HG02981 (cell line): ENCODE measurements at regions not wholly inside any gene's neighbourhood (a gene's known extent, or its start where the extent isn't known, plus 50 kb on each side); places are given as distances from the start of the nearest gene placed in this dataset.

Source experiments
- ATAC-seq: cut with Tn5 transposase; IDR thresholded peaks from one replicate; pipeline ENCODE4 v1.9.1; 2021; ENCODE audit warnings: mild to moderate bottlenecking, moderate library complexity; ENCODE audit not compliant: unreplicated experiment

DNA sequence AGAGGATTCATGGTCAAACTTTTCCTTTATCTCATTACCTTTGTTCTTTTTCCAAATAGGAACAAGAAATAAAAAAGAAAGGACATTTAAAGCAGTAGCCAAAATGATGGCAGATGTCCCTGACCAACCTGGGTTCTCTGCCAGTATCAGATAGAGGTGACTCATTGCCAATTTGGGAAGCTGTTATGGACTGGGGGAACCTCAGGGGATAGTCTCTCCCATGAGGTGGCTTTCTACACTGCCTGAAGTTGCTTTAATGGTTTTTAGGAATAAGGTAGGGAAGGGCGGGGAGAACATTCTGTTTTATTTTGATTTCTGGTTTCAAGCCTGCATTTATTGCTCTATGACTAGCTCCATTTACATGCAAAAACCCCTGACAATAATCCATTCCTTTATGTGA is 457.9 kb upstream of the TPK1 start:
- no peak for ATAC-seq

DNA sequence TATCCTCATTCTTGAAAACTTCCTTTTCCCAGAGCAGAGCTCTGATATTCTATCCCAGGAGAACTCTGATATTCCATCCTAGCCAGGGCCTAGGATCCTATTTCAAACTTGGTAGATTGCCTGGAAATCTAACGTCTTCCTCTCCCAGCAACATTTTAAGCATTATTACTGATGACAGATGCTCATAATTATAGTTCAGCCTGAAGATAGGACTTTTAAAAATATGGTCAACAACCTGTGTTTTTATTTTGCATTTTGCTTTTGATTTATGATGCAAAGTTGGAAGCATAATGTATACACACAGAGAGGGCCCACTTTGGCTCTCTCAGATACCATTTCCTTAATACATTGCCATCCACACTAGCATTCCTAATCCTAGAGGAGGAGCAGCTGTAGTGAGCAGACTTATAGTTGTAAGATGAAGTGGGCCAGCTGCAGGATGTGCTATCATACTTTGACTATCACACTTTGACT is 457.4 kb upstream of the TPK1 start:
- no peak for ATAC-seq

DNA sequence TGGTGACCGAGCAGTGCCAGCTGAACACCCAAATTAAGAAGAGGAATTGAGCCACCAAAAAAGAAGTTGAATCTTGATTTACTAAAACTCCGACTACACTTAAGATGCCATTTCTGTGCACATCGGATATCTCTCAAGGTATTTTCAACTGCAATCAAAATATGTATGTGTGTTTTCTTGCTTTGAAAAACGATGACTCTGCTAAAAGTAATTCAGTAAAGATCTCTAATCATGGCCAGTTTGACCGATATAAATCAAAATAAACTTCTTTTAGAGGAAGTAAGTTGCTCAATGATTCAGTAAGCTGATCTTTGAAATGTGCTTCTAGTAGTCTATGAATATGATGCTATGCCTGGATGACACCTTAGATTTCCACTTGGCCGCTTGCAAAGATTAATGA is 453.5 kb upstream of the TPK1 start:
- no peak for ATAC-seq

DNA sequence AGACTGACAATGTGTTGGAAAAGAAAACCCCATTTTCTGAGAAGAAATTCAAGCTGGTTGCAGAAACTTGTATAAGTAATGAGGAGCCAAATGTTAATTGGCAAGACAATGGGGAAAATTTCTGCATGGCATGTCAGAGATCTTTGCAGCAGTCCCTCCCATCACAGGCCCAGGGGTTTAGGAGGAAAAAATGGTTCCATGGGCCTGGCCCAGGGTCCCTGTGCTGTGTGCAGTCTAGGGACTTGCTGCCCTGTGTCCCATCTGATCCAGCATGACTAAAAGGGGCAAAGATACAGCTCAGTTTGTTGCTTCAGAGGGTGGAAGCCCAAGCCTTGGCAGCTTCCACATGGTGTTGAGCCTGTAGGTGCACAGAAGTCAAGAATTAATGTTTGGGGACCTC is 440.3 kb upstream of the TPK1 start:
- ATAC-seq = no peak

DNA sequence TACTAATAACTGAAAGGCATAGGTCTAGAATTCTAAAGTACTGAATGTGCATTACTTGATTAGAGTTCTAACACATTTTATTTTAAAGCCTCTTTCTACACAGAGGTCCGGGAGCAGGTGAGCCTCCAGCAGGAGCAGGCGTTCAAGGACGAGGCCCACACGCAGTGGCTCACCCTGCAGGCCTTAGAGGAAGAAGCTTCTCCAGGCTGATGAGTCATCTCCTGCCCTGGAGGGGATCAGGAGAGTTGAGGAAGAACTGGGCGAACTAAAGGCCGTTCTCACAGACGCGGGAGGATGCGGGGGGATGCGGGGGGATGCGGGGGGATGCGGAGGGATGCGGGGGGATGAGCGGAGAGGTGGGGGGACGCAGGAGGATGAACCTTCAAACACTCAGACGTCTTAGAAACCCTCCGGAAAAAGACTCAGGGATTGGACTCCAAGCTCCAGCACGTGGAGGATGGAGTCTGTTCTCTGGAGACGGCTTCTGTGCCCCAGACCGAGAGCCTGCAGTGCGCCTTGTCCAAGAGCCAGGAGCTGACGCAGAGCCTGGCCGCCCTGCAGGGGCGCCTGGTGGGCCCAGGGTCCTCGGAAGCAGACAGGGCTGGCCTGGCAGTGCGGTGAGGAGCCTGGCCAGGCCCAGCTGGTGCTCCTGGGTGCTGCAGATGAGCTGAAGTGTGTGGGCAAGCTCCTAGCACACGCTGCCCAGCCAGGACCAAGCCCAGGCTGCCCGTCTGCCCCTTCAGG is 433.7 kb upstream of the TPK1 start:
- ATAC-seq = no peak

DNA sequence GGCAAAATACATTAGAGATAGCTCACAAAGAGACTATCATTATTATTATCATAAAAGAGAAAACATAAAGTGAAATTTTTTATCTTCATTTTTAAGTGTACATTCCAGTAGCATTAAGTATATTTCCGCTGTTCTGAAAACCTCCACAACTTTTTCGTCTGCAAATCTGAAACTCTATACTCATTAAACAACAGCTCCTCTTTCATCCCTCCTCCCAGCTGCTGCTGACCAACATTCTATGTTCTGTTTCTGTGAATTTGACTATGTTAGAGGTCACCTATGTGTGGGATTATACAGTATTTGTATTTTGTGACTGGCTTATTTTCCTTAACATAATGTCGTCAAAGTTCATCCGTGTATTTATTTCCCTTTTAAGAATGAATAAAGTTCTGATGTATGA is 429.3 kb upstream of the TPK1 start:
- ATAC-seq = no peak

DNA sequence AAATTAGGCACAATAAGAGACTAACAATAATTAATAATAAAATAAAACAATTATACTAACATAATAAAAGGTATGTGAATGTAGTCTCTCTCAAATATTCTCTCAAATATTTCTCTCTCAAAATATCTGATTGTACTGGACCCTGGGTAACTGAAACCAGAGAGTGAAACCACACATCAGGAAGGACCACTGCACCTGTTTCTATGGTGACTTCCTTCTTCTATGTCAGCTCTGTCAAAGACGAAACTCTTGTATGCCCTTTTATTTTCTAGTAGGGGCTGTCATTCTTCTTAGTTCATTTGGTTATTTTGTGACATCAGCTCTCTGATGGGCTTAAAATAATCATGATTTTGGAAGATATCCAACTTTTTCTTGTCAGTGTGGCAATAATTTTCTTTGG is 428.0 kb upstream of the TPK1 start:
- ATAC-seq = peak; percentile 81

DNA sequence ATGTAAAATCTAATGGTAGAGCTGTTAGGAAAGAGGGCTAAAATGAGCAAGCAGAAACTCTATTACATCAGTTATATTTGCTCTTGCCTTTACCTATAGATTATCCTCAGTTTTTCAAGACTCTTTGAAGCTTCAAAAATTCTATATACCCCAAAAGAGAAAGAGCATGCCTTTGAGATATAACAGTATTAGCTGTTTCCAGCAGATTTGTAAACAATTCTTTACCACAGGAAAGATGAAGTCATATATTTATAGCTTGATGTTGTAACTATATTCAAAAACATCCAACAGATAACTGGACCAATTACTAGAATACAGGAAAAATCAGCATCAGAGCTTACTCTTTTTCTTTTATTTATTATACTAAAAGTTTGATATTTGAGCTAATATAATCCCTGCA is 416.2 kb upstream of the TPK1 start:
- ATAC-seq = no peak

DNA sequence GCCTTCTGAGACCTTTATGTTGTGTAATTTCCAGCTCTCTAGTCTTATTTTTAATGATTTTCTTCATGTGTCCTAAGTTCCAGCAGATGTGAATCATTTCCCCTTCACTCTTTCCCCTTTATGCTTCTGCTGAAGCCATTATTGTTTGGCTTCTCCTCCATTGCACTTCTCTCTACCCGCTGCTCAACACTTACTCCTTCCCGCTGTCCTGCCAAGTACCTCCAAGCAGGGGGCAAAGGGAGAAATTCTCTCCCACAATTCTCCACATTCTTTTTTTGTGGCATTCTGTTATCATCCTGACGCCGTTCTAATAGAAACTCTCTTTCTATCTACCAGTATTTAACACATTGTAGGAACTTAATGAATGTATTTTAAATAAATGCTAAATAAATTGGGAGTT is 388.9 kb upstream of the TPK1 start:
- ATAC-seq = no peak

DNA sequence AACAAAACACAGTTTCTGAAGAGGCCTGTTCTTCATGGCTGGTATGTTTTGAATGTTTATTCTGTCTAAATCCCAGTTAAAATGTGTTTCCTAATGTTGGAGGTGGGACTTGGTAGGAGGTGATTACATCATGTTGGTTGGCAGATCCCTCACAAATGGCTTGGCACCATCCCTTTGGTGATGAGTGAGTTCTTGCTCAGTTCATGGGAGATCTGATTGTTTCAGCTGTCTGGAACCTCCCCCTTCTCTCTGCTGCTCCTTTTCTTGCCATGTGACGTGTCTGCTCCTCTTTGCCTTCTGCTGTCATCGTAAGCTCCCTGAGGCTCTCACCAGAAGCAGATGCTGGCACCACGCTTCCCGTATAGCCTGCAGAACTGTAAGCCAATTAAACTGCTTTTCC is 383.6 kb upstream of the TPK1 start:
- ATAC-seq = no peak

DNA sequence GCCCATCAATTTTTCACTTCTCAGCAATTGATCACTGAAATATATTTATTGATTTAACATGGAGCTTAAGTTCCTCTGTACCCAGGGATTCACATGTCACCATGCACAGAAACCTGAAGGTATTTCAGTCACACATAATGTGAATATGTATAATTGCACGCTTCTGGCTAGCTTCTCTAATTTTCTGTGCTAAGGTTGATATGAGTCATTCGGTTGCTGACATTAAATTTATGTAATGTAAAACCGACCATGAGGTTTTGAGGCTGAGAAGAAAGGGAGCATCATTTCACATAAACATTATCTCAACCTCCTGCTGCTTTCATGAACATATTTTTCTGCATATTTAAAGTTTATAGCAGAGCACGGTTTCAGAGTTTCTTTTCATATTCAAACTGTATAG is 381.0 kb upstream of the TPK1 start:
- ATAC-seq = no peak

DNA sequence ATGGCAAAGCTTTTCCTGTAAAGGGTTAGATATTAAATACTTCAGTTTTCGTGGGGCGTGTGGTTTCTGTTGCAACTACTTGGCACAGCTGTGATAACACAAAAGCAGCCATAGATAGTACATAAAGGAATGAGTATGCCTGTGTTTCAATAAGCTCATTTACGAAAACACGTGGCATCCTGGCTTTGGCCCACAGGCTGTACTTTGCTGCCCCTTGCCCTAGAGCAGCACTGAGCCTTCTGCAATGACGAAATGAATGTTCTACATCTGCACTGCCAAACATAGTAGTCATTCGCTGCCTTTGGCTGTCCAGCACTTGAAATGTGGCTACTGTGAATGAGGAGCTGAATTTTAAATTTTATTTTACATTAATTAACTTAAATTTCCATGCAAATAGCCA is 376.2 kb upstream of the TPK1 start:
- ATAC-seq = no peak

DNA sequence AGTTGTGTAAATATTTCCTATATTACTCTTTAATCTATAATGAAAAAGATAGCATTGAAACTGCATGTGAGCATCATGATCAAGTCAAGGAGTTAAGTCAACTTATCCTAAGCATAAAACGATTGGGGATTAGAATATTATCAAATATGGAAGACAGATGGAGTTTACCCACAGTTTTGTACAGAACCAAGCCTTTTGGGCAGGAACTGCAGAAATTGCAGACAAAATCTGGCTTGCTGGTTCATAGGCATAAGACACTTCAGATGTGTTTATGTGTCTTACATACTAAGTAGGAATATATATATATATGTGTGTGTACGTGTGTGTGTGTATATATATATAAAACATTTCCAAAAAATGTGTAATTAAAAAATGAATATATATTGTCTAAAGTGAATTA is 375.4 kb upstream of the TPK1 start:
- ATAC-seq = no peak

DNA sequence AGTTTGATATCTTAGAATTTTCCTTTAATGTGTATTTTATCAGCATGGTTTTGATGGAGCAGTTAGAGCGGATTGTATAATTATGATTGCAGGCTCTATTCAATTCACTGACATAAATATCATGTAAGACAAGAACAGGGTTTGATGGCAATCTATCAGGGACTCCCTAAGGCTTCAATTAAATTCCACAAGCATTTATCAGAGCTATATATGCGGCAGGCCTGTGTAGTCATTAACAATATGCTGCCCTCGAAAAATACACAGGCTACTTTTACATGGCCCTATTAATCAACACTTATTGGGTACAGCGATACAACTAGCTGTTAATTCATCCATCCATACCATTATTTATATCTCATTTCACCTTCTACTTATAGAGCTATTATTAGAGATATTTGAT is 358.1 kb upstream of the TPK1 start:
- ATAC-seq = no peak

DNA sequence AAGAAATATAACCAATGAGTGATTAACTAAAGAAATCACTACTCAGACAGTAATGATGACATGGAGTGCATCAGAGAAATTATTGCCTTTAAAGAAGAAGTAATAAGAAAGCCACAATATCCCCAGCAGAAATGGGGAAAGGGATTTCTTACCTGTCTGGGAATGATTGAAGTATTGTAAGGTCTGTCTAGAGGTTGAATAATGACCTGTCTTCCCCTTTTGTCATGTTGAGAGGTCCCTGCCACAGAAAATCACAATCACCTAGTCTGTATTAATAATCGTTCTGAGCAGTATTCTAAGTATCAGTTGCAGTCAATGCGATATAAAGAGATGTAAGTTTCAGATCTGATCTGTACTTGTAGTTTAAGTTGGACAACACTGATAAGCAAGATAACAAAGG is 349.1 kb upstream of the TPK1 start:
- no peak for ATAC-seq

DNA sequence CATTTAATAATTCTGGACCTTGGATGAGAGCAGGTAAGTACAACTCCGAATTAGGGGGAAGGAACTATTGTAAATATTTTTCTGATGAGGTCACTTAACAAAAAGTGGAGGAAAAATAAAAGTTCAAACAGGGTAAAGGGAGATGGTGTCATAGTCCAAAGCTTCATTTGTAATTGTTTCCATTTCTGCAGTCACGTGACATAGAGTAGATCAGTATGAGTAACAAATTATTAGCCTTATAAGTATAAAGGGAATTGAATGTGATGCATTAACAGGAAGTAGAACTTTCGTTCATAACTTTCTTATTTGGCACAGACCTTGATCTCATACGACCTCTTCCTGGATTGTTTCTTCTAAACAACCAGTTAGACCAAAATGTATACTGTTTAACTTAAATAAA is 347.2 kb upstream of the TPK1 start:
- ATAC-seq = no peak

DNA sequence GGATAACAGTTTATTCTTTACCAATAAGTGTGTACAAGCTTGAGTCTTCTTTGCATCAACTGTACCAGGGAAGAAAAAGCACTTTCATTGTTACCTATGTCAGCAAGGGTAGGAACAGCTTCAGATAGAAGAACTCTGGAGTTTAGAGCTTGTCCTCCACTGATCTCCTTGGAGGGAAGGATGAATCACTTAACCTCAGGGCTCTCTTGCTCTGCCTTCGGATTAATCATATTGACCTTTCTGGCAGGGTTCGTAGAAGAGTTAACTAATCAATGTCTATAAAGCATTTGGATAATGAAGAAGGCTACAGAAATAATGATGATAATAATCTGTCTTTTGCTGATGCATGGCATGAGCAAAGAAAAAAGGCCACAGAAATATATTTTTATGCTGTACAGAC is 339.5 kb upstream of the TPK1 start:
- ATAC-seq = no peak

DNA sequence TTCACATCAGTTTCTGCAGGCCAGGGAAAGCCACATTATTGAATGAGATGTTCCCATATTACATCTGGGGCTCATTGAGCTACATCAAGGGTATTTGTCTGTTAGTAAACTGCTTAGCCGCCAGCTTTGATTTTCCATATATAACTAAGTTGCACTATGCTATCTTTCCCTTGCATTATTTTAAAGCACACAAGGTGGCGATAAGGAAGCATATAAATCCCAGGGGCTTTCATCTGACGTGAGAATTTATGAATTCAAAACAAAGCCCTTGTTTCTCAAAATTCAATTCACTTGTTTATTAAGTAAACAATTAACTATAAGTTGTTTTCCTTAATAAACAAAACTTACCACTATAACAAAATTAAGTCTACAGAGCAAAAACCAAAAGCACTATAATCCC is 334.1 kb upstream of the TPK1 start:
- ATAC-seq = no peak

DNA sequence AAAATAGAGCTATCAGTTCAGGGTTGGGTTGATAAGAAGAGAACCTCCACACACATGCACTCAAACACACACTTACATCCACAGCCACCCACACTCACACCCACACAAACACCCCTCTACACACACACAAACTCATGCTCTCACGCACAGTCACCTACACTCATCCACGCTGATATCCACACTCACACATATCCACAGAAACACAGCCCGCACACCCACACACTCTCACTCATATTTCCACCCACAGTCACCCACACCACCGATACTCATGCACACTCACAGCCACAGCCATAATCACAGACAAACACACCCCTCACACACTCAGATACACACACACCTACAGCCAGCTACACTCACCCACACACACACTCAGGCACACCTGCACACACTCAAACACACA is 333.0 kb upstream of the TPK1 start:
- no peak for ATAC-seq

DNA sequence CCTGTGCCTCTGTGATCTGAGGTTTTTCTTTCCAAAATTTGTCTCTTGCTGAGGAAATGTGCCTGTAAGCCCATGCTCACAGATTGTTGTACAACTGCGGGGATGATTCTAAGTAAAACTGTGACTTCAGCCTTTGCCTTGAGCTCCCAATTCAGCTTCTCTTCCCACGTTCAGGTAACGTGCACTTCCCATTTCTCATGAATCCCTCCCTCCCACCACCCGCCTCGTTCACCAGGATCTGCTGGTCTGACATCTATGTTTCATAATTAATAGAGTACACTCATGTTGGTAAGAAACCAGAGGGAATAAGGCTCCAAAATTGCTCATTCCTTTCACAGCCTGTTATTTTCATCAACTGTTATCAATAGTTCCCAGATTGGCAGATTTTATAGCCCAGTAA is 332.6 kb upstream of the TPK1 start:
- ATAC-seq = no peak

DNA sequence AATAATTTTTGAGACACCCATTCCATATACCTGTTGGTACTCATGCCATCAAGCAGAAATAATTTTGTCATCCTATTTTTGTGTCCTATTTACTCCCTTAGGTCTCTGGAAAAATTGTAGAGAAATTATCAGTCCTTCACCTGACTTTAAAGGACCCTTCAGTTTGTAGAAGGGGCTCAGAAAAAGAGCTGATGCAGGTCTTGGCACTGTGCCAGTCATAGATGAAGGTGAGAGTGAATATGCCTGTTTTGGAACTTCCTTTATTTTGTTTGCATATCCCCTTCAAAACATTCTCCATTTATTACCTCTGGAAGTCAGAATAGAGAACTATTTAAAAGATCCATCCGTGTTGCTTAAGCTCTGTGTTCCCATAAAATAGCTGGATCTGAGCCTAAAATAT is 321.0 kb upstream of the TPK1 start:
- ATAC-seq = no peak

DNA sequence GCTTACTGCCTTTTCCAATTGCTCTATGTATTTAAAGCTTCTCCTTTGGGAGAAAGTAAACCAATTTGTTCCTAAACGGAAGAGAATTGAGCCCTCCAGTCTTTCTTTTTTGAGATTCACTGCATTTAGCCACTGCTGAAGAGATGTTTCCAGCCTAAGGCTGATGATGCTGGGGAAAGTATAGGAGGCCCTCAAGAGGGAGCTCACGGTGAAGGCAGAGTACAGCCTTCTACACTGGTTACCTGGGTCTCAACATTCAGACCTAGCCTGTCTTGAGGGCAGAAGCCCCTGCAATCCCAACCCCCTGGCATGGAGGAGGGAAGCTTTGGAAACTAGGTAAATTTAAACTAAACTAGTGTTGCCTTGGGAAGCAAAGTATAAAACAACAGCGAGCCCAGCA is 316.7 kb upstream of the TPK1 start:
- ATAC-seq = no peak

DNA sequence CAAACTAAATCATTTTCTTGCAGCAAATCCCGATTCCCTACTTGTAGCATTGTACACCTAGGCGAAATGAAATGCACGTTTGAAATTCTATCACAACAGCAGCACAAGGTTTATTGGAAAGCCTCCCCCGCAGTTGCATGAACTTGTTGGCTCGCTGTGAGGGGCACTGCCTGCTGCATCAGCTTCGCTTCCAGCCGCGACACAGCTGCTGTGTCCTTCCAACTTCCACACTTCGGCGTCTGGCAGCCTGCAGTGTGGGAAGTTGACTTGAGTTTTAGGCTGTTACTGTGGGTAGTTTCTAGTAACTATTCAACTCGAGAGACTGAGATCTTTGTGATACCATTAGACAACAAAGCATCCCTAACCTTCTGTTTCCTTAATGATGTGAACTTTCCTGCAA is 315.8 kb upstream of the TPK1 start:
- no peak for ATAC-seq
